ENCODE measurements at regions not wholly inside any gene's neighbourhood (a gene's known extent, or its start where the extent isn't known, plus 50 kb on each side); places are given as distances from the start of the nearest gene placed in this dataset.

GRCh38 chr2:226358688-226359087, 440.9 kb downstream of the IRS1 start:
- peaks cover 4% of the 10 kb centered on the region for H3K9me3 Mint-ChIP-seq
- H3K27me3 Mint-ChIP-seq (ENCODE audit: low read depth), result peaks cover 13% of the 10 kb centered on the region
- H3K4me1 Mint-ChIP-seq (ENCODE audit: low read depth), result no peaks in the 10 kb centered on the region
- no peaks in the 10 kb centered on the region for H3K36me3 Mint-ChIP-seq (ENCODE audit: insufficient read depth)
- ATAC-seq (no peak), DNase-seq (no peak)
- H3K4me3 Mint-ChIP-seq, result no peak overlapping the region

GRCh38 chr2:226357816-226358215, 441.8 kb downstream of the IRS1 start:
- ATAC-seq (no peak), DNase-seq (no peak)
- Mint-ChIP-seq H3K4me1 (ENCODE audit: low read depth) (no peaks in the 10 kb centered on the region), H3K4me3 (no peak overlapping the region), H3K9me3 (no peaks in the 10 kb centered on the region), H3K36me3 (ENCODE audit: insufficient read depth) (no peaks in the 10 kb centered on the region), H3K27me3 (ENCODE audit: low read depth) (peaks cover 13% of the 10 kb centered on the region)

GRCh38 chr2:226355600-226355999, 444.0 kb downstream of the IRS1 start:
- no peaks in the 10 kb centered on the region for H3K9me3 Mint-ChIP-seq
- no peak overlapping the region for H3K4me3 Mint-ChIP-seq
- no peak for DNase-seq
- H3K27me3 Mint-ChIP-seq (ENCODE audit: low read depth), result peaks cover 9% of the 10 kb centered on the region
- no peaks in the 10 kb centered on the region for H3K4me1 Mint-ChIP-seq (ENCODE audit: low read depth)
- no peaks in the 10 kb centered on the region for H3K36me3 Mint-ChIP-seq (ENCODE audit: insufficient read depth)
- ATAC-seq, result no peak

GRCh38 chr2:226354434-226354833, 445.2 kb downstream of the IRS1 start:
- Mint-ChIP-seq H3K4me1 (ENCODE audit: low read depth) (no peaks in the 10 kb centered on the region), H3K27me3 (ENCODE audit: low read depth) (peaks cover 8% of the 10 kb centered on the region), H3K36me3 (ENCODE audit: insufficient read depth) (no peaks in the 10 kb centered on the region), H3K9me3 (no peaks in the 10 kb centered on the region), H3K4me3 (no peak overlapping the region)
- DNase-seq, result no peak
- no peak for ATAC-seq

- Mint-ChIP-seq H3K36me3 (ENCODE audit: insufficient read depth) (no peaks in the 10 kb centered on the region), H3K27me3 (ENCODE audit: low read depth) (peaks cover 5% of the 10 kb centered on the region), H3K4me1 (ENCODE audit: low read depth) (no peaks in the 10 kb centered on the region), H3K4me3 (no peak overlapping the region), H3K9me3 (no peaks in the 10 kb centered on the region)
- DNase-seq, result no peak
- no peak for ATAC-seq
These were observed 446.6 kb downstream of the IRS1 start for GRCh38 chr2:226352941-226353560.

- no peak for DNase-seq
- Mint-ChIP-seq H3K27me3 (ENCODE audit: low read depth) (peaks cover 2% of the 10 kb centered on the region), H3K4me1 (ENCODE audit: low read depth) (no peaks in the 10 kb centered on the region), H3K4me3 (no peak overlapping the region), H3K36me3 (ENCODE audit: insufficient read depth) (no peaks in the 10 kb centered on the region), H3K9me3 (no peaks in the 10 kb centered on the region)
- no peak for ATAC-seq
These were observed 447.9 kb downstream of the IRS1 start for GRCh38 chr2:226351711-226352110.

GRCh38 chr2:226339616-226340015, 460.0 kb downstream of the IRS1 start:
- H3K36me3 Mint-ChIP-seq (ENCODE audit: insufficient read depth), result no peaks in the 10 kb centered on the region
- H3K27me3 Mint-ChIP-seq (ENCODE audit: low read depth), result no peaks in the 10 kb centered on the region
- DNase-seq (no peak), ATAC-seq (no peak)
- H3K4me1 Mint-ChIP-seq (ENCODE audit: low read depth), result no peaks in the 10 kb centered on the region
- no peak overlapping the region for H3K4me3 Mint-ChIP-seq
- no peaks in the 10 kb centered on the region for H3K9me3 Mint-ChIP-seq

GRCh38 chr2:226338825-226339224, 460.8 kb downstream of the IRS1 start:
- Mint-ChIP-seq H3K9me3 (no peaks in the 10 kb centered on the region), H3K4me3 (no peak overlapping the region), H3K27me3 (ENCODE audit: low read depth) (no peaks in the 10 kb centered on the region), H3K4me1 (ENCODE audit: low read depth) (no peaks in the 10 kb centered on the region), H3K36me3 (ENCODE audit: insufficient read depth) (no peaks in the 10 kb centered on the region)
- DNase-seq, result no peak
- ATAC-seq, result no peak

- no peaks in the 10 kb centered on the region for H3K27me3 Mint-ChIP-seq (ENCODE audit: low read depth)
- H3K4me1 Mint-ChIP-seq (ENCODE audit: low read depth), result no peaks in the 10 kb centered on the region
- DNase-seq, result no peak
- no peaks in the 10 kb centered on the region for H3K9me3 Mint-ChIP-seq
- no peak overlapping the region for H3K4me3 Mint-ChIP-seq
- no peak for ATAC-seq
- no peaks in the 10 kb centered on the region for H3K36me3 Mint-ChIP-seq (ENCODE audit: insufficient read depth)
These were observed 461.5 kb downstream of the IRS1 start for GRCh38 chr2:226337941-226338600.

GRCh38 chr2:226336283-226336682, 463.3 kb downstream of the IRS1 start:
- ATAC-seq, result no peak

GRCh38 chr2:226334981-226335720, 464.5 kb downstream of the IRS1 start:
- DNase-seq, result no peak
- H3K36me3 Mint-ChIP-seq (ENCODE audit: insufficient read depth), result no peaks in the 10 kb centered on the region
- no peaks in the 10 kb centered on the region for H3K9me3 Mint-ChIP-seq
- ATAC-seq, result no peak
- no peaks in the 10 kb centered on the region for H3K27me3 Mint-ChIP-seq (ENCODE audit: low read depth)
- H3K4me1 Mint-ChIP-seq (ENCODE audit: low read depth), result no peaks in the 10 kb centered on the region
- H3K4me3 Mint-ChIP-seq, result no peak overlapping the region

More at GRCh38 chr2:226336283-226336682, 463.3 kb downstream of the IRS1 start:
- no peaks in the 10 kb centered on the region for H3K36me3 Mint-ChIP-seq (ENCODE audit: insufficient read depth)
- H3K9me3 Mint-ChIP-seq, result no peaks in the 10 kb centered on the region
- no peaks in the 10 kb centered on the region for H3K27me3 Mint-ChIP-seq (ENCODE audit: low read depth)
- no peak for DNase-seq
- no peaks in the 10 kb centered on the region for H3K4me1 Mint-ChIP-seq (ENCODE audit: low read depth)
- no peak overlapping the region for H3K4me3 Mint-ChIP-seq

- no peak for ATAC-seq
- no peak overlapping the region for H3K4me3 Mint-ChIP-seq
- peaks cover 5% of the 10 kb centered on the region for H3K27me3 Mint-ChIP-seq (ENCODE audit: low read depth)
- DNase-seq, result no peak
- no peaks in the 10 kb centered on the region for H3K9me3 Mint-ChIP-seq
- no peaks in the 10 kb centered on the region for H3K4me1 Mint-ChIP-seq (ENCODE audit: low read depth)
- H3K36me3 Mint-ChIP-seq (ENCODE audit: insufficient read depth), result no peaks in the 10 kb centered on the region
These were observed 466.2 kb downstream of the IRS1 start for GRCh38 chr2:226333388-226333787.

GRCh38 chr2:226330206-226330605, 469.4 kb downstream of the IRS1 start:
- no peak overlapping the region for H3K4me3 Mint-ChIP-seq
- no peak for DNase-seq
- no peaks in the 10 kb centered on the region for H3K4me1 Mint-ChIP-seq (ENCODE audit: low read depth)
- peaks cover 5% of the 10 kb centered on the region for H3K27me3 Mint-ChIP-seq (ENCODE audit: low read depth)
- ATAC-seq, result no peak
- no peaks in the 10 kb centered on the region for H3K9me3 Mint-ChIP-seq
- H3K36me3 Mint-ChIP-seq (ENCODE audit: insufficient read depth), result no peaks in the 10 kb centered on the region

GRCh38 chr2:226329180-226329579, 470.4 kb downstream of the IRS1 start:
- Mint-ChIP-seq H3K4me1 (ENCODE audit: low read depth) (no peaks in the 10 kb centered on the region), H3K9me3 (no peaks in the 10 kb centered on the region), H3K4me3 (no peak overlapping the region), H3K27me3 (ENCODE audit: low read depth) (peaks cover 5% of the 10 kb centered on the region), H3K36me3 (ENCODE audit: insufficient read depth) (no peaks in the 10 kb centered on the region)
- DNase-seq (no peak), ATAC-seq (no peak)

- ATAC-seq, result no peak
- DNase-seq, result no peak
- Mint-ChIP-seq H3K4me3 (no peak overlapping the region), H3K9me3 (no peaks in the 10 kb centered on the region), H3K4me1 (ENCODE audit: low read depth) (no peaks in the 10 kb centered on the region), H3K36me3 (ENCODE audit: insufficient read depth) (no peaks in the 10 kb centered on the region), H3K27me3 (ENCODE audit: low read depth) (peaks cover 7% of the 10 kb centered on the region)
These were observed 471.8 kb downstream of the IRS1 start for GRCh38 chr2:226327830-226328229.
